Spleen (tissue), 11 donors: ENCODE measurements at regions not wholly inside any gene's neighbourhood (a gene's known extent, or its start where the extent isn't known, plus 50 kb on each side); places are given as distances from the start of the nearest gene placed in this dataset.

Source experiments
- DNase-seq: peaks from one replicate; pipeline ENCODE4 v3.0.0-alpha.2; 2020
- H3K27ac ChIP-seq, 8 donors: fragments of 200-600 bp; sonication (generic) in 7 of 8; 1 replicate in 4 of 8; 2 replicates in 4 of 8; pipeline versions ENCODE4 v1.5.0 to v1.8.0; 2016 to 2021; ENCODE audit warnings: inconsistent platforms in 4 of 8, mild to moderate bottlenecking in 4 of 8, moderate library complexity in 1 of 8
- H3K27me3 ChIP-seq, 7 donors: fragments of 200-600 bp; sonication (generic) in 6 of 7; replicated peaks in 1 of 7; 1 replicate in 4 of 7; 2 replicates in 3 of 7; pipeline versions ENCODE4 v1.5.0 to v1.8.0; 2016 to 2021; ENCODE audit warnings: inconsistent platforms in 3 of 7, mild to moderate bottlenecking in 1 of 7
- H3K36me3 ChIP-seq, 6 donors: fragments of 200-600 bp; sonication (generic) in 5 of 6; 1 replicate in 4 of 6; 2 replicates in 2 of 6; pipeline versions ENCODE4 v1.5.0 to v1.8.0; 2016 to 2021; ENCODE audit warnings: inconsistent platforms in 2 of 6
- H3K4me1 ChIP-seq, 6 donors: fragments of 200-600 bp; sonication (generic) in 5 of 6; 1 replicate in 3 of 6; 2 replicates in 3 of 6; pipeline versions ENCODE4 v1.5.0 to v1.8.0; 2016 to 2021; ENCODE audit warnings: inconsistent platforms in 3 of 6
- H3K4me3 ChIP-seq, 8 donors: fragments of 200-600 bp; sonication (generic) in 7 of 8; 1 replicate in 4 of 8; 2 replicates in 4 of 8; pipeline versions ENCODE4 v1.5.0 to v1.8.0; 2016 to 2021; ENCODE audit warnings: inconsistent platforms in 4 of 8, mild to moderate bottlenecking in 4 of 8, moderate library complexity in 2 of 8
- H3K9me3 ChIP-seq, 8 donors: fragments of 200-600 bp; sonication (generic) in 7 of 8; 1 replicate in 4 of 8; 2 replicates in 4 of 8; pipeline versions ENCODE4 v1.5.0 to v1.8.0; 2016 to 2021; ENCODE audit warnings: inconsistent platforms in 4 of 8
- CTCF ChIP-seq, 11 experiments: fragments of 200-600 bp in 7 of 11; fragments of 450-650 bp in 4 of 11; sonication (generic) in 4 of 11; IDR thresholded peaks in 8 of 11; conservative IDR thresholded peaks in 3 of 11; 1 replicate in 7 of 11; 2 replicates in 4 of 11; pipeline versions ENCODE4 v1.4.0 to v1.8.0; 2016 to 2021; ENCODE audit warnings: antibody characterized with exemption in 11 of 11, inconsistent platforms in 4 of 11, mild to moderate bottlenecking in 1 of 11
- POLR2A ChIP-seq, 3 donors: fragments of 450-650 bp; IDR thresholded peaks; one replicate each; pipeline ENCODE4 v1.5.1; 2017; ENCODE audit warnings: antibody characterized with exemption in 3 of 3, mild to moderate bottlenecking in 1 of 3
- POLR2AphosphoS5 ChIP-seq, 3 donors: sonication (generic); formaldehyde crosslinking; IDR thresholded peaks; one replicate each; pipeline ENCODE4 v1.5.1; 2017; ENCODE audit warnings: antibody characterized with exemption in 3 of 3
- WGBS, 5 donors: extraction: QIAGEN DNeasy Blood & Tissue Kit in 3 of 5; methylation state at CpG; one replicate each; pipeline versions ENCODE4 v1.1.5 to v1.1.7; 2013 to 2018; 5-methylcytosine and 5-hydroxymethylcytosine counted together
- intact Hi-C: fragments of 100-400 bp; cut with DNase I; formaldehyde crosslinking; loops from one replicate; pipeline ENCODE4 v1.15.0; 2023; ENCODE audit warnings: low total_unique reads
- donor health status: healthy with polysubstance abuse.
- donor health status: DM: no; HTN: no; CAD: no; lungs with moderate emphysema.
- donor health status: DM: no; HTN: no; CAD: no.
- donor health status: Bipolar disorder and iron deficiency.
- donor health status: healthy.
- donor health status: DM: no; HTN: no; CAD: no.
- donor health status: DM: yes; HTN: yes; CAD: no.

- Histone ChIP-seq H3K4me3 (no peak overlapping the region), H3K27me3 (no peaks in the 10 kb centered on the region), H3K9me3 (no peaks in the 10 kb centered on the region), H3K36me3 (no peaks in the 10 kb centered on the region), H3K4me1 (no peaks in the 10 kb centered on the region), H3K27ac (no peak overlapping the region)
- intact Hi-C loops = no loop called here
- TF ChIP-seq CTCF (IDR thresholded peaks at IDR 0.05 in 8 of 11, conservative IDR thresholded peaks at IDR 0.05 in 3 of 11) = no peak
- TF ChIP-seq POLR2AphosphoS5 (IDR thresholded peaks at IDR 0.05) = no peak
- TF ChIP-seq POLR2A (IDR thresholded peaks at IDR 0.05) = no peak
- 73 to 93% (median 87%) methylated on average over 5 of the region's 5 CpGs for WGBS, 5 donors
- DNase-seq = no peak
Observed at GRCh38 chr12:115403689-115404088, 719.7 kb upstream of the TBX3 start.

- Histone ChIP-seq H3K4me1 (no peaks in the 10 kb centered on the region), H3K9me3 (no peaks in the 10 kb centered on the region), H3K27ac (no peak overlapping the region), H3K36me3 (no peaks in the 10 kb centered on the region), H3K27me3 (no peaks in the 10 kb centered on the region), H3K4me3 (no peak overlapping the region)
- intact Hi-C loops = no loop called here
- no peak for DNase-seq
- TF ChIP-seq POLR2AphosphoS5 (IDR thresholded peaks at IDR 0.05) (no peak), POLR2A (IDR thresholded peaks at IDR 0.05) (no peak), CTCF (IDR thresholded peaks at IDR 0.05 in 8 of 11, conservative IDR thresholded peaks at IDR 0.05 in 3 of 11) (no peak)
- WGBS, 5 donors = 70 to 85% (median 78%) methylated on average over 2 of the region's 2 CpGs
Observed at GRCh38 chr12:115403253-115403652, 719.3 kb upstream of the TBX3 start.

- Histone ChIP-seq H3K4me1 (no peaks in the 10 kb centered on the region), H3K36me3 (no peaks in the 10 kb centered on the region), H3K27ac (no peak overlapping the region), H3K9me3 (peaks cover 0 to under 1% (median 0%) of the 10 kb centered on the region in 8 donors), H3K4me3 (no peak overlapping the region), H3K27me3 (no peaks in the 10 kb centered on the region)
- no peak for DNase-seq
- TF ChIP-seq POLR2AphosphoS5 (IDR thresholded peaks at IDR 0.05) = no peak
- no peak for TF ChIP-seq CTCF (IDR thresholded peaks at IDR 0.05 in 8 of 11, conservative IDR thresholded peaks at IDR 0.05 in 3 of 11)
- TF ChIP-seq POLR2A (IDR thresholded peaks at IDR 0.05) = no peak
- 77 to 89% (median 80%) methylated on average over 9 of the region's 9 CpGs for WGBS, 5 donors
- intact Hi-C loops = no loop called here
Observed at GRCh38 chr12:115402443-115403180, 718.6 kb upstream of the TBX3 start.

GRCh38 chr12:115401761-115402160, 717.8 kb upstream of the TBX3 start:
- no peak for TF ChIP-seq POLR2AphosphoS5 (IDR thresholded peaks at IDR 0.05)
- WGBS, 5 donors = 71 to 80% (median 74%) methylated on average over 3 of the region's 3 CpGs
- no peak overlapping the region for H3K4me3 ChIP-seq

More at GRCh38 chr12:115401761-115402160, 717.8 kb upstream of the TBX3 start:
- Histone ChIP-seq H3K4me1 (no peaks in the 10 kb centered on the region), H3K27me3 (no peaks in the 10 kb centered on the region), H3K27ac (no peak overlapping the region), H3K9me3 (peaks cover 0 to 9% (median 5%) of the 10 kb centered on the region in 8 donors), H3K36me3 (no peaks in the 10 kb centered on the region)
- no peak for DNase-seq
- intact Hi-C loops = no loop called here
